ENCODE measurements at regions not wholly inside any gene's neighbourhood (a gene's known extent, or its start where the extent isn't known, plus 50 kb on each side); places are given as distances from the start of the nearest gene placed in this dataset.

- no peak overlapping the region for H3K4me3 ChIP-seq (ENCODE audit: low read depth in 2 of 2, low read length in 1 of 2)
- no peaks in the 10 kb centered on the region for H3K9me2 ChIP-seq
- H3K79me2 ChIP-seq (ENCODE audit: insufficient read depth), result no peaks in the 10 kb centered on the region
- CTCF ChIA-PET, result interaction anchor here (1.6 kb wide), 1 partner anchor 138 kb away, joined by 4 read pairs; no protein-coding TSS in a partner anchor
- no peak overlapping the region for H3K9ac ChIP-seq
- TF ChIP-seq TAF1 (IDR thresholded peaks at IDR 0.05; ENCODE audit: borderline replicate concordance, low read depth, low read length) (no peak), IRF3 (IDR thresholded peaks at IDR 0.05; ENCODE audit: low read depth, low read length) (no peak), YY1 (IDR thresholded peaks at IDR 0.05; ENCODE audit: low read depth) (no peak), FOSL2 (IDR thresholded peaks at IDR 0.05; ENCODE audit: borderline replicate concordance, low read depth) (no peak), RCOR1 (IDR thresholded peaks at IDR 0.05; ENCODE audit: low read length) (no peak), RXRA (IDR thresholded peaks at IDR 0.05; ENCODE audit: borderline replicate concordance, low read depth) (no peak), USF1 (IDR thresholded peaks at IDR 0.05; ENCODE audit: borderline replicate concordance, low read depth) (no peak), EP300 (IDR thresholded peaks at IDR 0.05; ENCODE audit: borderline replicate concordance in 1 of 2, low read depth in 1 of 2, low read length in 1 of 2) (no peak), FOXJ3 (CRISPR knock-in tag; IDR thresholded peaks at IDR 0.05) (no peak), CHD2 (IDR thresholded peaks at IDR 0.05; ENCODE audit: low read length, partially characterized antibody) (no peak), SMC3 (IDR thresholded peaks at IDR 0.05; ENCODE audit: low read depth, low read length) (no peak), RAD21 (IDR thresholded peaks at IDR 0.05; ENCODE audit: low read length) (no peak)
- TF ChIP-seq, protein P1, sequence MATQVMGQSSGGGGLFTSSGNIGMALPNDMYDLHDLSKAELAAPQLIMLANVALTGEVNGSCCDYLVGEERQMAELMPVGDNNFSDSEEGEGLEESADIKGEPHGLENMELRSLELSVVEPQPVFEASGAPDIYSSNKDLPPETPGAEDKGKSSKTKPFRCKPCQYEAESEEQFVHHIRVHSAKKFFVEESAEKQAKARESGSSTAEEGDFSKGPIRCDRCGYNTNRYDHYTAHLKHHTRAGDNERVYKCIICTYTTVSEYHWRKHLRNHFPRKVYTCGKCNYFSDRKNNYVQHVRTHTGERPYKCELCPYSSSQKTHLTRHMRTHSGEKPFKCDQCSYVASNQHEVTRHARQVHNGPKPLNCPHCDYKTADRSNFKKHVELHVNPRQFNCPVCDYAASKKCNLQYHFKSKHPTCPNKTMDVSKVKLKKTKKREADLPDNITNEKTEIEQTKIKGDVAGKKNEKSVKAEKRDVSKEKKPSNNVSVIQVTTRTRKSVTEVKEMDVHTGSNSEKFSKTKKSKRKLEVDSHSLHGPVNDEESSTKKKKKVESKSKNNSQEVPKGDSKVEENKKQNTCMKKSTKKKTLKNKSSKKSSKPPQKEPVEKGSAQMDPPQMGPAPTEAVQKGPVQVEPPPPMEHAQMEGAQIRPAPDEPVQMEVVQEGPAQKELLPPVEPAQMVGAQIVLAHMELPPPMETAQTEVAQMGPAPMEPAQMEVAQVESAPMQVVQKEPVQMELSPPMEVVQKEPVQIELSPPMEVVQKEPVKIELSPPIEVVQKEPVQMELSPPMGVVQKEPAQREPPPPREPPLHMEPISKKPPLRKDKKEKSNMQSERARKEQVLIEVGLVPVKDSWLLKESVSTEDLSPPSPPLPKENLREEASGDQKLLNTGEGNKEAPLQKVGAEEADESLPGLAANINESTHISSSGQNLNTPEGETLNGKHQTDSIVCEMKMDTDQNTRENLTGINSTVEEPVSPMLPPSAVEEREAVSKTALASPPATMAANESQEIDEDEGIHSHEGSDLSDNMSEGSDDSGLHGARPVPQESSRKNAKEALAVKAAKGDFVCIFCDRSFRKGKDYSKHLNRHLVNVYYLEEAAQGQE (IDR thresholded peaks at IDR 0.05; ENCODE audit: low read depth, low read length), result no peak
- TF ChIP-seq, protein P2, sequence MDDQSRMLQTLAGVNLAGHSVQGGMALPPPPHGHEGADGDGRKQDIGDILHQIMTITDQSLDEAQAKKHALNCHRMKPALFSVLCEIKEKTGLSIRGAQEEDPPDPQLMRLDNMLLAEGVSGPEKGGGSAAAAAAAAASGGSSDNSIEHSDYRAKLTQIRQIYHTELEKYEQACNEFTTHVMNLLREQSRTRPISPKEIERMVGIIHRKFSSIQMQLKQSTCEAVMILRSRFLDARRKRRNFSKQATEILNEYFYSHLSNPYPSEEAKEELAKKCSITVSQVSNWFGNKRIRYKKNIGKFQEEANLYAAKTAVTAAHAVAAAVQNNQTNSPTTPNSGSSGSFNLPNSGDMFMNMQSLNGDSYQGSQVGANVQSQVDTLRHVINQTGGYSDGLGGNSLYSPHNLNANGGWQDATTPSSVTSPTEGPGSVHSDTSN (IDR thresholded peaks at IDR 0.05), result no peak
- no peak overlapping the region for H3K4me2 ChIP-seq
- H2AFZ ChIP-seq (ENCODE audit: low read depth), result no peak overlapping the region
- H4K20me1 ChIP-seq (ENCODE audit: insufficient read depth), result no peaks in the 10 kb centered on the region
- H3F3A ChIP-seq (replicated peaks; ENCODE audit: insufficient read depth), result no peaks in the 10 kb centered on the region
- POLR2A ChIA-PET, result no interaction called here
- no peaks in the 10 kb centered on the region for H3K36me3 ChIP-seq (replicated peaks in 1 of 2; ENCODE audit: control insufficient read depth in 1 of 2, insufficient read depth in 2 of 2, low read length in 1 of 2)
- H3K9me3 ChIP-seq, result no peaks in the 10 kb centered on the region
- no peak overlapping the region; a peak in 1 of 4 replicates for H3K27ac ChIP-seq (ENCODE audit: low read depth in 2 of 2, low read length in 1 of 2)
- H3K4me1 ChIP-seq (ENCODE audit: control insufficient read depth in 1 of 2, insufficient read depth in 2 of 2, low read depth in 1 of 2, low read length in 1 of 2), result peaks cover 0 to 11% of the 10 kb centered on the region in 2 experiments; a peak in 2 of 4 replicates
- H3K27me3 ChIP-seq (ENCODE audit: insufficient read depth), result no peaks in the 10 kb centered on the region
- 71% methylated on average over 1 of the region's 2 CpGs for WGBS (ENCODE audit: low lambda C conversion rate)
- no peak for DNase-seq
These were observed 152.0 kb downstream of the RPS24 start for GRCh38 chr10:78185693-78186055.
